ENCODE measurements at regions not wholly inside any gene's neighbourhood (a gene's known extent, or its start where the extent isn't known, plus 50 kb on each side); places are given as distances from the start of the nearest gene placed in this dataset.

DNA sequence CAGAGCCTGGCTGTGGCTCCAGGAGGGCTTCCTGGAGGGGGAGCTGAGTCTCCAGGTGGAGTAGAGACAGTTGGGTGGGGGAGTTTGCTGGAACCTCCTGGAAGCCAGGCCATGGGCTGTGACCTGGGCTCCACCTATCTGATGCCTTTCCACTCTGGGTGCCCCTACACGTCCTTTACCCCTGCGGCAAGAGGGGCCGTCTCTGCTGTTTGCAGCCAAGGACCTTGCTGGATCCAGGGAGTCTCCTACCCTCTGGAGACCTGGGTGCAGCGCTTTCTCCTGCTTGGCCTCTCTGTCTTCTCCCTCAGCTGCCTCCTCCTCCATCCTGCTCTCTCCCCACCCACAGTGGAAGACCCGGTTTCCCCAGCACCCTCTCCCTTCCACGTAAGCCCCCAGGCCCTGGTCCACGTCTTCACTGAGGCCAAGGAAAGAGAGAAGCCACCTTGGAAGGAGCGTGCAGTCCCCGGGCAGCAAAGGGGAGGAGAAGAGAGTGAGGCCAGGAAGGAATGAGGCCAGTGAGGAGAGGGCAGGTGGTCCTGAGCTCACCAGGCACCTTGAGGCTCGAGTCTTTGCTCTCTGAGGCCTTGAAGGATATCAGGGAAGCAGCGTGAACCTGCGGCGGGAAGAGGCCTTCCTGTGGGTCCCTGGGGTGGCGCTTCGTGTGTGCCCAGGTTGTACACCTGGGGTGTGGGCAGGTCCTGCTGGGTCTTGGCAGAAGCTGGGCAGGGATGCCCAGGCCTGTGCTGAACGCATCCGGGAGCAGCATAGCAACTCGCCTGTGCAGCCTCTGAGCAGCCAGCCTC is 294.3 kb upstream of the RTL1 start:
- TF ChIP-seq TAF1 (IDR thresholded peaks at IDR 0.05; ENCODE audit: borderline replicate concordance, insufficient read depth, low read length) = no peak
- TF ChIP-seq SIN3A (IDR thresholded peaks at IDR 0.05; ENCODE audit: borderline replicate concordance, insufficient read depth, low read length) = no peak
- TF ChIP-seq, protein P1, sequence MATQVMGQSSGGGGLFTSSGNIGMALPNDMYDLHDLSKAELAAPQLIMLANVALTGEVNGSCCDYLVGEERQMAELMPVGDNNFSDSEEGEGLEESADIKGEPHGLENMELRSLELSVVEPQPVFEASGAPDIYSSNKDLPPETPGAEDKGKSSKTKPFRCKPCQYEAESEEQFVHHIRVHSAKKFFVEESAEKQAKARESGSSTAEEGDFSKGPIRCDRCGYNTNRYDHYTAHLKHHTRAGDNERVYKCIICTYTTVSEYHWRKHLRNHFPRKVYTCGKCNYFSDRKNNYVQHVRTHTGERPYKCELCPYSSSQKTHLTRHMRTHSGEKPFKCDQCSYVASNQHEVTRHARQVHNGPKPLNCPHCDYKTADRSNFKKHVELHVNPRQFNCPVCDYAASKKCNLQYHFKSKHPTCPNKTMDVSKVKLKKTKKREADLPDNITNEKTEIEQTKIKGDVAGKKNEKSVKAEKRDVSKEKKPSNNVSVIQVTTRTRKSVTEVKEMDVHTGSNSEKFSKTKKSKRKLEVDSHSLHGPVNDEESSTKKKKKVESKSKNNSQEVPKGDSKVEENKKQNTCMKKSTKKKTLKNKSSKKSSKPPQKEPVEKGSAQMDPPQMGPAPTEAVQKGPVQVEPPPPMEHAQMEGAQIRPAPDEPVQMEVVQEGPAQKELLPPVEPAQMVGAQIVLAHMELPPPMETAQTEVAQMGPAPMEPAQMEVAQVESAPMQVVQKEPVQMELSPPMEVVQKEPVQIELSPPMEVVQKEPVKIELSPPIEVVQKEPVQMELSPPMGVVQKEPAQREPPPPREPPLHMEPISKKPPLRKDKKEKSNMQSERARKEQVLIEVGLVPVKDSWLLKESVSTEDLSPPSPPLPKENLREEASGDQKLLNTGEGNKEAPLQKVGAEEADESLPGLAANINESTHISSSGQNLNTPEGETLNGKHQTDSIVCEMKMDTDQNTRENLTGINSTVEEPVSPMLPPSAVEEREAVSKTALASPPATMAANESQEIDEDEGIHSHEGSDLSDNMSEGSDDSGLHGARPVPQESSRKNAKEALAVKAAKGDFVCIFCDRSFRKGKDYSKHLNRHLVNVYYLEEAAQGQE (IDR thresholded peaks at IDR 0.05; ENCODE audit: insufficient read depth in 1 of 2, low read depth in 2 of 2, low read length in 2 of 2) = no peak
- no peak for TF ChIP-seq POLR2AphosphoS5 (IDR thresholded peaks at IDR 0.05; ENCODE audit: low read depth, low read length)
- TF ChIP-seq FOXP2 (optimal IDR thresholded peaks at IDR 0.05; ENCODE audit: borderline replicate concordance, extremely low read depth, extremely low read length, insufficient read depth) = no peak

DNA sequence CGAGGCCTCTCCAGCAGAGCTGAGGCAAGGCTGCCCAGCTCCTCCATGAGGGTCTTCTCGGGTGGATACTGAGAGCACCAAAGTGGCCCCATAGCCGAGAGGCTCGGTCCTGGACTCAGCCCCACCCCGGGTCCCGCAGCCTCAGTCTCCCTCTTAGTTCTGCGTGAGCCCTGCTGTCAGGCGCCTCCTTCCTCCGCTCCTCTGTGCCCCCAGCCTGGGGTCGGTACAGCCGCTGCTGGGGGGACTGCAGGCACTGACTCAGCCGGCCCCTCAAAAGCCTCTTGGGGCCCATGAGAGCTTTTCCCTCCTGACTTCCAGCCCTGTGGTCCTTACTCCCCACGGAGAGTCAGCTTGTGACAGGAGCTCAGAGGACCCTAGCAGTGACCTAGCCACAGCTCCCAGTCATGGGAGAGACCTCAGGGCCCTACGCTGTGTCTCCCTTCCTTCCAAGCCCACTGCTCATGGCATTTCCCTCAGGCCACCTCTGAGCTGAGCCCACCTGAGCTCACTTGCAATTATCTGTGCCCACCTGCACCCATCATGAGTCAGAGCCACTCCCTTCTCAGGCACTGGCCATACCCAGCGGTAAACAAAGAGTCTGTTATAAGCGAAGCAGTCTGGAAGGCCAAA is 295.0 kb upstream of the RTL1 start:
- TF ChIP-seq POLR2AphosphoS5 (IDR thresholded peaks at IDR 0.05; ENCODE audit: low read depth, low read length) = no peak
- TF ChIP-seq, protein P1 (IDR thresholded peaks at IDR 0.05; ENCODE audit: insufficient read depth in 1 of 2, low read depth in 2 of 2, low read length in 2 of 2) = no peak
- TF ChIP-seq SIN3A (IDR thresholded peaks at IDR 0.05; ENCODE audit: borderline replicate concordance, insufficient read depth, low read length) = no peak
- TF ChIP-seq FOXP2 (optimal IDR thresholded peaks at IDR 0.05; ENCODE audit: borderline replicate concordance, extremely low read depth, extremely low read length, insufficient read depth) = no peak
- no peak for TF ChIP-seq TAF1 (IDR thresholded peaks at IDR 0.05; ENCODE audit: borderline replicate concordance, insufficient read depth, low read length)

DNA sequence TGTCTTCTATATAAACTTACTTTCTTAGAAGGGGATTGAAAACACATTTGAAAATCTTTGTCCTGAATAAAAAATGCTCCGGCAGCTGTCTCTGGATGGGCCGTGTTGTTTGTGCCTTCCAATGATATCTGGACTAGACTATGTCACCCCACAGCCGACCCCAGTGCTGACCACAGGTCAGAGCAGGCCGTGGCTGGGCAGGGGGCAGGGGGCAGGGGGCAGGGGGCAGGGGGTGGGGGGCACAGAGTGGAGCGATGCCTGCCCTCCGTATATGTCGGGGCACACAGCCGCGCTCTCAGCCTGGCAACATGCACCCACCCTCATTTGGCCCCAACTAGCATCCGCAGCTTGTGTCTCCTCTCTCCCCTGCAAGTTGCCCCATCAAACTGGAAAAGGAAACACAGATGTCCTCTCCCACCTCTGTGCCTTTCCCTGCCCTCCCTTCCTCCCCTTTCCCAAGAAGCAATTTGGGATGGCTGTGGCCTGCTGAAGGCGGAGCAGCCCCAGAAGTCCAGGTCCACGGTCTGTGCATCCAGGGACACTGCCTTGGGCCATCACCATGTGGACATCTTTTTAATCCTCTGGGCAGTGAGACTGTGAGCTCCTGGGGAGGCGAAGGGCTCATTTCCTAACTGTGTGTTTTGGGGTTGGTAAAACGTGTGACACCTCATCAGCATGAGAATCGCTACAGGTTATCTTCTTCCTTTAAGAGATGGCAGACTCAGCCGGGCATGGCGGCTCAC is 295.7 kb upstream of the RTL1 start:
- TF ChIP-seq, protein P1 (IDR thresholded peaks at IDR 0.05; ENCODE audit: insufficient read depth in 1 of 2, low read depth in 2 of 2, low read length in 2 of 2) = no peak
- TF ChIP-seq POLR2AphosphoS5 (IDR thresholded peaks at IDR 0.05; ENCODE audit: low read depth, low read length) = no peak

DNA sequence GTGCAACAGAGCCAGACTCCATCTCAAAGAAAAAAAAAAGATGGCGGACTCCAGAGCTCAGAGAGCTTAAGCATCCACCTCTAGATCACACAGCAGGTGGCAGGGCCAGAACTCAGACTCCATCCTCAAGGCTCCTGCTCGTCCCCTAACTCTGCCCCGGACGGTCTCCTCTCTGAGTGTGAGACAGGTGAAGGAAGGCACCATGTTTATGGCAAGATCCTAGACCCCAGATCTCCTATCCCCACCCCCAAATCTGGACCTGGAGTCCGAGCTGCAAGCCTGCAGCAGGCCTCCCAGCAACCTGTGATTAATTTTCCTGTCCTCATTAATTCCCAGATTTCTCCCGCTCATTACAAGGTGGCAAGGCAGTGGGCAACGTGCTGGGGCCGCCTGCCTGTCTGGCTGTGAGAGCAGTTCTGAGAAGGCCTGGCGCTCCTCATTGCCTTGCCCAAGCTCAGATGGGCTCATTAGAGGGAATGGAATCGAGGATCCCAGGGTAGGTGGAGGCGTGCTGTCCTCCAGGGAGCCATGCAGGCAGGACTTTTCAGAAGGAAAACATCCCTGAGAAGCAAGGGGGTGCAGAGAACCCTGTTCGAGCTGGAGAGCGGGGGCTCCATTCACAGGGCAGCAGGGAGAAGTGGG is 296.6 kb upstream of the RTL1 start:
- no peak for TF ChIP-seq TAF1 (IDR thresholded peaks at IDR 0.05; ENCODE audit: borderline replicate concordance, insufficient read depth, low read length)
- TF ChIP-seq, protein P1 (IDR thresholded peaks at IDR 0.05; ENCODE audit: insufficient read depth in 1 of 2, low read depth in 2 of 2, low read length in 2 of 2) = no peak
- no peak for TF ChIP-seq SIN3A (IDR thresholded peaks at IDR 0.05; ENCODE audit: borderline replicate concordance, insufficient read depth, low read length)
- TF ChIP-seq POLR2AphosphoS5 (IDR thresholded peaks at IDR 0.05; ENCODE audit: low read depth, low read length) = no peak
- TF ChIP-seq FOXP2 (optimal IDR thresholded peaks at IDR 0.05; ENCODE audit: borderline replicate concordance, extremely low read depth, extremely low read length, insufficient read depth) = no peak

Data from PFSK-1 (cell line).